CD4-positive, alpha-beta T cell treated with Interleukin-17A for 1 hour (primary cell): ENCODE measurements at regions not wholly inside any gene's neighbourhood (a gene's known extent, or its start where the extent isn't known, plus 50 kb on each side); places are given as distances from the start of the nearest gene placed in this dataset.
"Not testable (repeated sequence)": the region's sequence is repeated elsewhere in the genome, so short reads cannot be mapped to it uniquely, and the experiment has no call there.

Experiments used
- DNase-seq: peaks from one replicate; pipeline ENCODE4 v3.0.0-alpha.2; 2020

GRCh38 chr20:53792946-53793536 lies 199.4 kb upstream of the ZNF217 start:
- no peak for DNase-seq

DNA sequence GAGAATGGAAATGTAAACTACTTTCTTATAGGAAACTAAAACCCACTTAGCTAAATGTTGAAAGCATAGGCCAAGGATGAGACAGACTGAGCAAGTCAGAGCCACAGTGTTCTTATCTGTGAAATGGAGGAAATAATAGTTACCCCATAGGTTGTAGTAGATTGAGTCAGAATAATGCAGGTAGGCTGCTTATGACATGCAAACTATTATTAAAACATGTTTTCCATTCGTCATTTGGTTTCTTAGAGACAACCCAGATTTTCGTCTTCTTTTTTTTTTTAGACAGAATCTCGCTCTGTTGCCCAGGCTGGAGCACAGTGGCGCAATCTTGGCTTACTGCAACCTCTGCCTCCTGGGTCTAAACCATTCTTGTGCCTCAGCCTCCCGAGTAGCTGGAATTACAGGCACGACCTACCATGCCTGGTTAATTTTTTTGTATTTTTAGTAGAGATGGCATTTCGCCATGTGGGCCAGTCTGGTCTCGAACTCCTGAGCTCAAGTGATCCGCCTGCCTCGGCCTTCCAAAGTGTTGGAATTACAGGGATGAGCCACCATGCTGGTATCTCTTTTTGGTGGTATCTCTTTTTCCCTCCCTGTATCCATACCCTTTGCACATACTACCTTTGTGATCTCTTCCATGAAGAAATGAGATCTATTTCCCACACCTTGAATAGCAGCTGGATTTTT lies 196.5 kb upstream of the ZNF217 start:
- no peak for DNase-seq

DNA sequence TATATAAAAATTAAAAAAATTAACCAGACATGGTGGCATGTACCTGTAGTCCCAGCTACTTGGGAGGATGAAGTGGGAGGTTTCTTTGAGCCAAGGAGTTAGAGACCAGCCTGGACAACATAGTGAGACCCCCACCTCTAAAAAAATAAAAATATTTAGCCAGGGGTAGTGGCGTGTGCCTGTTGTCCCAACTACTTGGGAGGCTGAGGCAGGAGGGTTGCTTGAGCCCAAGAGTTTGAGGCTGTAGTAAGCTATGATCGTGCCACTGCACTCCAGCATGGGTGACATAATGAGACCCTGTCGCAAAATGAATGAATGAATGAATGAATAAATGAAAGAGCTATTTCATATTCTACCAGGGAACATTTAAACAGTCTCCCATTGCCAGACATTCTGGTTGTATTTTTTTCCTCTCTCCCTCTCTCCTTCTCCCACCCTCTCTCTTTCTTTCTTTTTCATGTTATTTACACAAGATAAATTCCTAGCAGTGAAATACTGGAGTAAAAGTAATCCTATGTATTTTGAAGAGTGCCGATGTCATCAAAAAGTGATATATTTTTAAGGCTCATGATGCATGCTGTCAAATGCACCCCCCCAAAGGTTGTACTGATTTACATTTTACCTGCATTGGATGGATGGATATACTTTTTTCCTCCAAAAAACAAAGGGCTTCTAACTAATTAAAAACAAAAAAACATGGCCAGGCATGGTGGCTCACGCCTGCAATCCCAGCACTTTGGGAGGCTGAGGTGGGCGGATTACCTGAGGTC lies 194.8 kb upstream of the ZNF217 start:
- DNase-seq = no peak

DNA sequence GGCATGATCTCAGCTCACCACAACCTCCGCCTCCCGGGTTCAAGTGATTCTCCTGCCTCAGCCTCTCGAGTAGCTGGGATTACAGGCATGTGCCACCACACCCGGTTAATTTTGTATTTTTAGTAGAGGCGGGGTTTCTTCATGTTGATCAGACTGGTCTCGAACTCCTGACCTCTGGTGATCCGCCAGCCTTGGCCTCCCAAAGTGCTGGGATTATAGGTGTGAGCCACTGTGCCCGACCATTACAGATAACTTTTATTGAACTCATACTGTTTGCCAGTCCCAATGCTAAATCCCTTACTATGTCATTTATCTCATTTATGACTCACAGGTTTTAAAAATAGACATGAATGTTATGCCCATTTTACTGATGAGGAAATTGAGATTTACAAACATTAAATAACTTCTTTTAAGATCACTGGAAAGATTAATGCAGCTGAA lies 193.9 kb upstream of the ZNF217 start:
- DNase-seq = not testable (repeated sequence)

DNA sequence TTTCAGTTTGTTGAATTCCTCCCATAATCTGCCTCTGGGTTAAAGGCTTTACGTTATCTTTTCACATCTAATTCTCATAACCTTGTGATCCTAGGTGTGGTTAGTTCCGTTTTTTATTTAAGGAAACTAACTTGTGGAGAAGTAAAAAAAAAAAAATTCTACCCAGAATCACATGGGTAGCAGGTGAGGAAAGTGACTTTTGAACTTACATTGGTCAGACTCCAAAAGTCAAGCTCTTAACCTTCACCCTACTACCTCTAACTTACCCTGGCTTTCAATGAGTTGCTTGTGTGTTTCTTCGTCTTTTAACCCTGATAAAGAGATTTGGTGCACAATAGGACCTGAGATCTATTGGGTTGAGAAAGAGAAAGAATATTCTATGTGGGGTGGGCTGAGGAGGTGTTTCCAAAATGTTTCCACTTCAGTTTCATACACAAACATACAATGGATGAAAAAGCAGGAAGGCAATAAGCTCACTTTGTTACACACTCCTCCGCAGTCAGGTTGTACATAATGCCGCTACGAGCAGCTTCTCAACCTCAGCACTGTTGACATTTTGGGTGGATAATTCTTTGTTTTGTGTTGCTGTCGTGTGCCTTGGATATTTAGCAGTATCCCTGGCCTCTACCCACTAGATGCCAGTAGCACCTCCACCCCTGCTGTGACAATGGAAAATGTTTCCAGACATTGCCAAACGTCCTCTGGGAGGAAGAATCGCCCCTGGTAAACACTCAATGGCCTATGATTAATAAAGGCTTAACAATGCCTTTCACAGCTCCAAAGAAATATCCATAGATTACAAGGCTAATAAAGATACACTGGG lies 193.0 kb upstream of the ZNF217 start:
- no peak for DNase-seq

DNA sequence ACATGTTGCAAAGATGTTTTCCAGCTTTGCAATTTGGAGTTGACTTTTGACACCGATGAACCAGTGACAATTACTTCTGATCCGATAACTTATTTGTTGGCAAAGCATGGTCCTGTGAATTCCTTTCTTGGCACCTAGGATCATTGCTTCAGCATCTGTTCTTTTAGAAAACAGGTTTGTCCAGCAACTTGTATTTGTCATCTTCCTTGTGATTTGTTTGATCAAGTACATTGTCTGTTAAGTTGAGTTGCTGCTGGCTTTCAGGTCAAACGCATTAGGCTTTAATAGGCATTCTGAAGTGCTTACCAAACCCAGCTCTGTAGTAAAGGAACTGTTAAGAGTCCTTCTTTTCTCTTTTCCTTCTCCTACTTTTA lies 192.4 kb upstream of the ZNF217 start:
- DNase-seq = no peak

GRCh38 chr20:53785320-53785719 lies 191.7 kb upstream of the ZNF217 start:
- no peak for DNase-seq

DNA sequence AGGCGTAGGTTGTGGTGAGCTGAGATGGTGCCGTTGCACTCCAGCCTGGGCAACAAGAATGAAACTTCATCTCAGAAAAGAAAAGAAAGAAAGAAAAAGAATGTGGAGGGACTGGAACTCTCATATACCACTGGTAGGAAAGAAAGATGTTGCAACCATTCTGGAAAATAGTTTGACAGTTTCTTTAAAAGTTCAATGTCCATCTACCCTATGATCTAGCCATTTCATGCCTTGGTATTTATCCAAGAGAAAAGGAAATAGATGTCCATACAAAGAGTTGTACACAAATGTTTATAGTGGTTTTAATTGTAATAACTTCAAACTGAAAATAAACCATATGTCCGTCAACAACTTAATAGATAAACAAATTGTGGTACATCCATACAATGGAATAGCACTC lies 190.1 kb upstream of the ZNF217 start:
- DNase-seq = no peak

GRCh38 chr20:53782612-53783246 lies 189.1 kb upstream of the ZNF217 start:
- no peak for DNase-seq

GRCh38 chr20:53779822-53780221 lies 186.2 kb upstream of the ZNF217 start:
- DNase-seq = no peak

GRCh38 chr20:53778736-53779135 lies 185.1 kb upstream of the ZNF217 start:
- DNase-seq = no peak

- DNase-seq = no peak
Measured at GRCh38 chr20:53778041-53778516, 184.4 kb upstream of the ZNF217 start.

DNA sequence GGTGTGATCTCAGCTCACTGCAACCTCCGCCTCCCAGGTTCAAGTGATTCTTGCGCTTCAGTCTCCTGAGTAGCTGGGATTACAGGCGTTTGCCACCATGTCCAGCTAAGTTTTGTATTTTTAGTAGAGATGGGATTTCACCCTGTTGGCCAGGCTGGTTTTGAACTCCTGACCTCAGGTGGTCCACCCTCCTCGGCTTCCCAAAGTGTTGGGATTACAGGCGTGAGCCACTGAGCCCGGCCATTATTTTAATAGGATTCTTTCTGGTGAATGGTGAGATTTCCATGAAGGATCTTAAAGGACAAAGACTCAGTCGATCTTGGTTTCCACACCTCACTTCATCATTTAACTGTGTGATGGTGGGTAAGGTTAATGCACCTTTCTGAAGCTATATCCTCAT lies 183.8 kb upstream of the ZNF217 start:
- not testable (repeated sequence) for DNase-seq

- DNase-seq = no peak
Measured at GRCh38 chr20:53776858-53777257, 183.2 kb upstream of the ZNF217 start.

DNA sequence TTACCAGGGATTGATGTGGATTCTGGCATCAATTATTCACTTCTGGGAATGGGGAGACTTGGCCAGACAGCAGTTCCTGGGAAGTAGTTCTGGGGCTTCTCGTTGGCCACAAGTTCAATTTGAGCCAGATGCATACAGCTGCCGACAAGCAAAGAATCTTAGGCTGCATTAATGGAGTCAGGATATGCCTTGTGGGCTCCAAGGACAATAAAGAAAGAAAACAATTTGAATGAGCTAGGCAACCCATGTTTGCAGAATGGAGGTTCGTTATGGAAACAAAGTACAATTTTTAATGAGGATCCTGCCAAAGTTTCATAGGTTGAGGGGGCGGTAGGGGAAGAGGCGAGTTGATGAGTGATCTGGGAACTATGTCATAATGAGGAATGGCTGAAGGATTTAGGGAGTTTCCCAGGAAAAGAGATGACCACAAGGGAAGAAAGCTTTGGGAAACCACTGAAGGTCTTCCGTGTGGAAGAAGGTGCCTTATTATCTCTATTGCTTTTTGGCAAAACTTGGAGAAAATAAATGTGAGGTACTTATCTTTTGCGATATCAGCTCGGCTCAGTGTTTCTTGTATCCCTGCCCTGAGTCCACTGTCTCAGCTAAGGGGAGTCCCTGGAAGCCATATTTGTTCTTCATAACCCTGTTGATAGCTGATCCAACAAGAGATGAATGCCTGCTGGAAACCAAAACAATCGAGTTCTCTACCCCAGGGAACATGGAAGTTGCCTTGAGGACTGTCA lies 181.0 kb upstream of the ZNF217 start:
- no peak for DNase-seq

DNA sequence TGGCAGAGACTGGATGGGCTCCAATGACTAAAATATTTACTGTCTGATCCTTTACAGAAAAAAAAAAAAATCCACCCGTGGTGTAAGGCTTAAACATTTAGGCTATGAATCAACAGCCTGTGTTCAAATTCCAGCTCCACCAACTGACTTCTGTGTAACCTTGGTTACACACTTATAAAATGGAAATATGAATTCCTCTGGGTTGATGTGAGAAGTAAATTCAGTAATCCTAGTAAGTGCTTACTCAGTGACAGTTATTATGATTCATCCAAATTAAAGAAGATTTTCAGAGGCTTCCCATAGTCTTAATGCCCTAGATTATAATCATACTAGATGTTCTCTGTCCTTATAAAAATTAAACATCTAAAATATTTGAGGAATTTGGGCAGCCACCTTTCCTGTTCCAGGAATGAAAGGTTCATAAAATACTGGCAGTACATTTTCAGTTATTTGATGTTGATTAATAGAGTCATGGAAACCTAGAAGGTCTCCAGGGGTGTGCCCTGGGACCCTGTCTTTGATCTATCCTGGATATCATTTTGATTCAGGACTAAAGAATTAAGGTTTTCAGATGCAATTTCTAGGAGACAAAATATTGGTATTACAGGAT lies 180.3 kb upstream of the ZNF217 start:
- no peak for DNase-seq

GRCh38 chr20:53773066-53773791 lies 179.6 kb upstream of the ZNF217 start:
- not testable (repeated sequence) for DNase-seq

DNA sequence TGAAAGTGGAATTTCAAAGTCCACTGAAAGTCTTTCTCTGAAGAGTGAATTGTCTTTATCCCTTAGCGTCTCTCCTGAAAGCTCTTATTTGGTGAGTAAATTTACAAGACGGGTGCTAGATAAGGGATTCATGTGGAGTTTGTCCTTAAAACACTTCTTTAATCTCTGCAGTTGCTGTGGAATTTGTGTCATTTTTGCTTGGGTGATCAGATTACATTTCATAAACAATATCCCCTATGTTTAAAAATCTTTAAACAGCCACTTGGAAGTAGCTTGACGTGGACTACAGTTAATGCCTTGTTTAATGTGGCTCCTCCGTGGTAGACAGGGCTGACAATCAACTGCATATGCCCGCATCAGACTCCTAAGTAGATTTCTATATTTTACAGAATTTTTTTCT lies 175.4 kb upstream of the ZNF217 start:
- no peak for DNase-seq

GRCh38 chr20:53768329-53768728 lies 174.7 kb upstream of the ZNF217 start:
- no peak for DNase-seq

DNA sequence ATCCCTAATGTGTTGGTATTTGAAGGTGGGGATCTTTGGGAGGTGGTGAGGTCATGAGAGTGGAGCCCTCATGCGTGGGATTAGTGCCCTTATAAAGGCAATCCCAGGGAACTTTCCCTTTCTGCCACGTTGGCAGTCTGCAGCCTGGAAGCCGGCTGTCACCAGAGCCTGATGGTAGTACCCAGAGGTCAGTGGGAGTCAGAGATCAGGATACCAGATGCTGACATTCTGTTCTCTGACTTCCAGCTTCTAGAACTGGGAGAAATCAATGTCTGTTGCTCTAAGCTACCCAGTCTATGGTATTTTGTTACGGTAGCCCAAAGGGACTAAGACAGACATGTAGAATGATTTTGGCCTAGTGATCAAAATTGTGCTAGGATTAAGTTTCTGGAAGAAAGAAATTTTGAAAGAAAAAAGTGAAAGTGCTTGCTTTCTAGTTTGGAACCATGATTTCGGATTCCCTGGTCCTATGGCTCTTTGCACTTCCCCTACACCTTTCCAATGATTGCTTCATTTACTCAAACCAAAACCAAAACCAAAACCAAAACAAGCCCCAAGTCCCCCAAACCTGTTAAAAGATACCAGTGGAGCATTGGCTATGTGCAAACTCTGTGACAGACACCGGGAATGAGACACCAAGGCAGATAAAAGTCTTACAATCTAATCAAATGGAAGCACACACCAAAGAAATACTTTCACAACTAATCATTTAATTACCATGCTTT lies 173.7 kb upstream of the ZNF217 start:
- no peak for DNase-seq
